GM21528 (cell line): ENCODE measurements at regions not wholly inside any gene's neighbourhood (a gene's known extent, or its start where the extent isn't known, plus 50 kb on each side); places are given as distances from the start of the nearest gene placed in this dataset.
"Not testable (repeated sequence)": the region's sequence is repeated elsewhere in the genome, so short reads cannot be mapped to it uniquely, and the experiment has no call there.

Experiments used
- ATAC-seq: cut with Tn5 transposase; IDR thresholded peaks from one replicate; pipeline ENCODE4 v1.9.1; 2021; ENCODE audit warnings: mild to moderate bottlenecking, moderate library complexity; ENCODE audit not compliant: unreplicated experiment, low FRiP score

- no peak for ATAC-seq
Observed at GRCh38 chr1:60920561-60920960, 161.8 kb upstream of the NFIA start.

- ATAC-seq = no peak
Observed at GRCh38 chr1:60918867-60919266, 163.5 kb upstream of the NFIA start.

DNA sequence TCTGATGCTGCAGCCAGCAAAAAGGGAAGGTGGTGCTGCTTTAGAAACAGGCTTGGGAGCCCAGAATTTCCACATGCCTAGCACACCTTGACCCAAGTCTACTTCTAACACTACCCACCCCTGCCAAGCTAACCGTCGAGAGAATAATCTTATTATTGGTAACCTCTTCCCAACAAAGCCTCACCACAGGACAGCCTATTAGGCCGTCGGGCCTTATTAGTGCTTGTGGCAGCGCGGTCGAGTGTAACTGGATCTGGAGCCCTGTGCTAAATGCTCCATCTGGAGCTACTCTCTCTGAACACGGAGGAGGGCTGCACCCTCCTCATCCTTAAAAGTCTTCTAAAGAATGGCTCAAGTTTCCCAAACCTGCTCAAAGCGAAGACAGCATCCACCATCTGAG, 165.5 kb upstream of the NFIA start:
- ATAC-seq = no peak

GRCh38 chr1:60916199-60916598, 166.2 kb upstream of the NFIA start:
- ATAC-seq = no peak

- no peak for ATAC-seq
Observed at GRCh38 chr1:60915441-60915840, 166.9 kb upstream of the NFIA start.

DNA sequence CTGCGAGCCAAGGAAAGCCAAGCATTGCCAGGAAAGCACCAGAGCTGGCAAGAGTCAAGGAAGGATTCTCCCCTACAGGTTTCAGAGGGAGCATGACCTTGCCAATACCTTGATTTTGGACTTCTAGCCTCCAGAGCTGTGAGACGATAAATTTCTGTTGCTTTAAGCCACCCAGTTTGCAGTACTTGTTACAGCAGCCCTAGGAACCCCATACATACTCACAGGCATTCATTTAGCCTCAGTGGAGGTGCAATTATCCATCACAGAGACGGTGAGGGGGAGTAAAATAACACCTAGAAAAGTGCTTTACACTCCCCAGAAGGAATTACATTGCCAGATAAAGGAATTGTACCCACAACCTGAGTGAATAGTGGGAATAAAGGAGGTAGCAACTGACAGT, 167.4 kb upstream of the NFIA start:
- no peak for ATAC-seq

- not testable (repeated sequence) for ATAC-seq
Observed at GRCh38 chr1:60913708-60914107, 168.7 kb upstream of the NFIA start.

DNA sequence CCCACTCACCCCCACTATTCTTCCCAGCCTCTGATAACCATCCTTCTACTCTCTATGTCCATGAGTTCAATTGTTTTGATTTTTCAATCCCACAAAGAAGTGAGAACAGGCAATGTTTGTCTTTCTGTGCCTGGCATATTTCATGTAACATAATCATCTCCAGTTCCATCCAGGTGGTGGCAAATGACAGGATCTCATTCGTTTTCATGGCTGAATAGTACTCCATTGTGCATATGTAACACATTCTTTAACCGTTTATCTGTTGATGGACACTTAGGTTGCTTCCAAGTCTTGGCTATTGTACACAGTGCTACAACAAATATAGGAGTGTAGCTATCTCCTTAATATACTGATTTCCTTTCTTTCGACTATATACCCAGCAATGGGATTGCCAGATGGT, 169.3 kb upstream of the NFIA start:
- no peak for ATAC-seq

DNA sequence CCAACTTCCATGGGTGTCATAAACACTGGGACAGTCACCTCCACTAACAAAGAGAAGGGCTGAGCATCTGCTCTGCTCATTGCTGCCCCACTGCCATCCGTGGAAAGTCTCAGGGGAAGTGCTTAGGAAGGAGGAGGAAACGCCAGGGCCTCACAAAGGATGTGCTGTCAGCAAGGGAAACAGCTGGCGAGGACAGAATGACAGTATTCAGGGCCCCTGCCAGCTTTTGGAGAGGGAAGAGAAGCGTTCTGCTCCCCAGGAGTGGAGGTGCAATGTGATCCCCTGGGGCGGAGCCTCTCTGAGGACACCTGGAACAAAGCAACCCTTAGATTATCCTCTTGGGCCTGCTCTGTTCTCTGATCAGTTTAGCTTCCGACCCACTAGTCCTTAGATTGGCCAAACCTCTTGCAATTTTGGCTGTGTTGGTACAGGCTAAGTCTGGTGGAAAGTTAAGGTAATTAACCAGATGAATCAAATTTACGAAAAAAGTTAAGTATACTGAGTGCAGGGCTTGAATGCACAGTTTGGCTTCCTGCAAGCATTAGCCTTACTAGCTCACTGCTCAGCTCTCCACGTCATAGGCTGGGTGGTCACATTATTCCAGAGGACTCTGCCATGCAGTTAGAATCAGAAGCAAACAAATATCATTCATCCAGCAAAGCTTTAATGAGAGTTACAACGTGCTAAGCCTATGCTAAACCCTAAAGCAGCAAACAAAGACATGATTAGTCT, 170.2 kb upstream of the NFIA start:
- no peak for ATAC-seq

GRCh38 chr1:60908159-60908558, 174.2 kb upstream of the NFIA start:
- no peak for ATAC-seq

DNA sequence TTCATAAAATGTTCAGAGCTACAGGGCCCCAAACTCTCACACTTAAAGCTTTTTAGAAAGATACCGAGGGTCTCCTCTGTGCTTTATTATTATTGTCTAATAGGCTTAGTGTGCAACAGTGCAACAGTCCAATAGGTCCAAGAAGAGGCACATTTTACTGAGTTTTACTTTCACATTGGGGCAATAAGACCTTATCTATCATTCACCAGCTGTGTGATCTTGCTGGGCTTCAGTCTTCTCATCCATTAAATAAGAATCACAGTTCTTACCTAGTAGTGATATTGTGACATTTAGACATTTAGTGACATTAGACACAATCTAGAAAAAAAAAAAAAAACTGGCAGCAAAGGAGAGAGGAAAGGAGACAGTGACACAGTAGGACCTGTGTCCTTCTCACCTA, 175.8 kb upstream of the NFIA start:
- ATAC-seq = no peak

GRCh38 chr1:60906039-60906438, 176.3 kb upstream of the NFIA start:
- no peak for ATAC-seq

- no peak for ATAC-seq
Observed at GRCh38 chr1:60904099-60904851, 178.1 kb upstream of the NFIA start.

DNA sequence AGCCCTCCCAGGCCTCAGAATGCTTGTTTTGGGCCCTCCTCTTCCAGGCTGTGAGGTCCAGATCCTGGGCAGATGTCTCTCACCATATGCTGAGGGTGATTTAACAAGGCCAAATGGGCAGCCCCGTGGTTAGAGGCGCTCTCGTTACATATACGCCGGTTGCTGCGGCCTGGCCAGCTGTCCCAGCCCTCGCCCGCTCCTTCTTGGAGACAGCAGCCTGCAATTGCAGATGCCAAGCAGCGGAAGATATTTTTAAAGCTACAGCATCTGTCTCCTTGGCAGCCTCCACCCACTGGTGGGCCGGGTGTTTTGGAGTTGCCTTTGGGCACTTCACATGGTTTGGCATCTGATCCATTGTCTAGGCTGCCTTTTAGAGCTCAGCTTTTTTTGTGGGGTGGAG, 178.8 kb upstream of the NFIA start:
- ATAC-seq = no peak

DNA sequence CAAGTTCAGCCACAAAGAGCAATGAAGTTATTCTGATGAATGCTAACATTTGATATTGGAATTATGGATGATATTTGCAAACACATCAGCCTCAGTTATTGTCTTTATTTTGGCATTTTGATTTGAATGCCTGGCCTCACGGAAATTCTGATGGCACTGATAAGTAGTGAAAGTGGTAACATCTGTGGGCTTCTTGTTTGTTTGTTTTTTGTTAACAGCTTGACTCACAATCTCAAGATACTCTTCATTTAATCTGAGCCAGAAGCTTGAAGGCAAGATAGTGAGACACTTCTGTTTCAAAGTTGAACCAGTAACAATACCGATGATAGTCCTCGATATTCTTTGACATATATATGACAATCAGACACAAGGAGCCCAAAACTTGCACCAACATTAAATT, 182.9 kb upstream of the NFIA start:
- no peak for ATAC-seq

DNA sequence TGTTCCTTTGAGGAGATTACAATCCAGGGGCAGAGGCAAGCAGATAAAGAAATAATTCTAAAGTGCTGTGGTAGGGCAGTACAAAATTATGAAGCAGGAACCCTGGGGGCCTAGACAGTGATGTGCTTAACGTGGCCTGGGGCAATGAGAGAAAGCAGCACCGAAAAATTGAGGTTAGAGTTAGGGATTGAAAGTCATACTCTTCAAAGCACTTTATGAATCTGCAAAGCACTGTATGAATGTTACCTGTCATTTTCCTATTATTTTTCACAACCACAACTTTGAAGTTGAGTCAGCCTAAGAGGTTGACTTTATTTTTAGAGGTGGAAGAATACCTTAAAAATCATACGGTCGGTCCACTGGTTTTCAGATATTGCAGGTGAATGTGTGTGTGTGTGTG, 183.4 kb upstream of the NFIA start:
- ATAC-seq = no peak

DNA sequence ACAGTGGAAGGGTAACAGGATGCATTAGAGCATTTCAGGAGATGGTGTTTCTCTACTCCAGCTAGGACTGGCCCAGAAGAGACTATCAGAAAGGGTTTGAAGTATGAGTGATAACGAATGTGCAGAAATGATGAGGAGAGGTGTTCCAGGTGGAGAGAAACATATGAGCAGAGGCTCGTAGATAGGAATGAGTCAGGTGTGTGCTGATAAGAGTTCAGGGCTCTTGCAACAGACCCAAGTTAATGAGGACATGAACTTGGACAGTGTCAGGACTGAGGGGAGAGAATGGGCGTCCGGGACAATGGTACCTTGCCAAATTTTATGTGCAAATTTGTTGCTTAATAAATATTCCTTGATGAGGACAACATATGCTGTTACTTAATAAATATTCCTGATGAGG, 183.9 kb upstream of the NFIA start:
- no peak for ATAC-seq

GRCh38 chr1:60896701-60897363, 185.5 kb upstream of the NFIA start:
- no peak for ATAC-seq

DNA sequence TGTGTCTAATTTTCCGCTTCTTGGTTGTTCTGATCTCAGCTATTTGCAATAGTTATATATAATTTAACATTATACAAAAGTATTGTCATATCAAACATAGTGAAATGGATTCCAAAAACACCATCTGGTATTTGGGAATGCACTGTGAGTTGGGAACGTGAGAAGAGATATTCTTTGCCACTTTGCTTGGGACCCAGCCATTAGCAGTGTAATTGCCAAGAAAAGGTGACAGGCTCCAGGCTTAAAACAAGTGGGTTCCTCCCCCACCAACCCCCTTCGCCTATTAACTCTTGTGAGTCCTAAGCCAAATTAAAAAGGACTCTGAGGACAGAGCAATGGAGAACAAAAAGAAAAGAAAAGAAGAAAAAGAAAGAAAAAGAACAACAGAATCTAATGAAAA, 186.7 kb upstream of the NFIA start:
- ATAC-seq = no peak

DNA sequence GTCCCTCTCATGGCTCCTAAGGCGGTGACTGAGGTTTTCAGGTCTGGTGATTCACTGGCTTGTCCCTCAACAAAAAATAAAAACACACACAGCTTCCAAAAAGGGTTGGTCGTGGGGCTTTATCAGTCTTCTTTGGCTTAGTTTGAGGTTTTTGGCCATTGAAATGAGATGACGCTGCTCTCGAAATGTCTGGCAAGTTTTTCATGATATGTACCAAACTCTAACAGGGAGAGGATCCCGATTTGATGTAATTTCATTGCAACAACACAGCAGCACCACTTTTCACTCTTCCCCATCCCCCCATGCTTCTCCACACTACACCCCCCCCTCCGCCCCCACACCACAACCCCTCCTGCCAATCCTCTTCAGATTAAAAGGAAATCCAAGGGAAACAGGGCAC, 187.1 kb upstream of the NFIA start:
- no peak for ATAC-seq

DNA sequence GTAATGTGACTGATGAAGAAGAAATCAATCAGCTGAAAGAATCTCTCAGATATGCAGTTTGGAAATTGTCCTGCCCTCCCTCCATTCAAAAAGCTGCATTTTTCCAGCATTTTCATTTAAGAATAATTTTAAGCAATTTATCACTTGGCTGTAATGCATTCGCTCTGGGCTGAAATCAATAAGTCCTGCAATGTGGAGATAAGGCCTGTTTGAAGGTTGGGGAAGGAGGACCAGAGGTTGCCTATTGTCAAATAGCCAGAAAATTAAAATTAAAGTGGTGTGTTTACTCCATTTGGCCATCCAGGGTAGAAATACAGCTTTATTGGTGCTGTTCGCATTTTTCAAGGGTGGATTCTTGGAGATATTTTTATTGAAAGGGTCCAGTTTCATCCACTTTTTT, 187.6 kb upstream of the NFIA start:
- no peak for ATAC-seq

DNA sequence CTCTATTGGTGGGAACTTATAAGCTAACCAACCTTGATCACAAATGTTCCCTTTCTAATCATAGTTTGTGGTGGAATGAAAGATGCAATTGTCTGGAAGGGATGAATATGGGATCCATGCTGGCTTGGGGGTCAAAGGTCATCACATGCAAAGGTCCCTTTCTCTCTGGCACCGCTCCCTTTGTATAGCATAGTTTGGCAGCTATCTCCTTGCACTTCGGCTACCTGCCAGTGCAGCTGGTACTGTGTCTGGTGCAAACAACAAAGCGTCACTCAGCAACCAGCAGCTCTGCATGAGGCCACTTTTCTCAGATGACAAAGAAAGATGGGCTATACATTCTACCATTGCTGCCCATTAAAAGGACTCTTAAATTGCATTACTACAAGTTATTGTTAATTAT, 188.2 kb upstream of the NFIA start:
- ATAC-seq = no peak
